PC-3 (cell line): ENCODE measurements at regions not wholly inside any gene's neighbourhood (a gene's known extent, or its start where the extent isn't known, plus 50 kb on each side); places are given as distances from the start of the nearest gene placed in this dataset.
A peak's percentile ranks its signal among the peaks of the same experiment; 100 is the strongest.

ENCODE experiments used
- ATAC-seq: fragments of 200-7000 bp; cut with Tn5 transposase; 2 replicates; pipeline ENCODE4 v1.9.1; 2020; ENCODE audit warnings: mild to moderate bottlenecking, moderate library complexity
- BruUV-seq: library from RNA; stranded (reverse); fragments of 400-500 nt; replicated peaks from 2 replicates; lab custom pipeline; 2021; lab: Mats Ljungman, UMichigan
- CTCF ChIA-PET: fragments of 300-600 bp; sonication (Branson Sonifier 250); formaldehyde crosslinking; loops from one replicate; lab custom pipeline; 2022; ENCODE audit warnings: antibody characterized with exemption; lab: Charles Lee
- POLR2A ChIA-PET: fragments of 300-600 bp; sonication (Branson Sonifier 250); formaldehyde crosslinking; loops from one replicate; lab custom pipeline; 2022; ENCODE audit warnings: antibody characterized with exemption; ENCODE audit not compliant: unreplicated experiment; lab: Charles Lee
- DNase-seq: peaks from one replicate; pipeline ENCODE4 v3.0.0-alpha.2; 2015
- H2AFZ ChIP-seq: fragments of 300-600 bp; sonication (generic); 2 replicates; pipeline ENCODE4 v1.6.0; 2016; ENCODE audit warnings: antibody characterized with exemption, low read length
- H3F3A ChIP-seq: fragments of 300-600 bp; sonication (generic); one replicate; pipeline ENCODE4 v1.6.0; 2017; ENCODE audit warnings: antibody characterized with exemption, low read length, control low read depth, mild to moderate bottlenecking; ENCODE audit not compliant: unreplicated experiment
- H3K27ac ChIP-seq: fragments of 300-600 bp; sonication (generic); 2 replicates; pipeline ENCODE4 v1.5.1; 2016; ENCODE audit warnings: mild to moderate bottlenecking, low read length
- H3K27me3 ChIP-seq: fragments of 300-600 bp; sonication (generic); 2 replicates; pipeline ENCODE4 v1.6.1; 2016; ENCODE audit warnings: low read length, mixed read lengths
- H3K36me3 ChIP-seq: fragments of 300-600 bp; sonication (generic); 2 replicates; pipeline ENCODE4 v1.6.1; 2016; ENCODE audit warnings: low read depth, mixed run types, low read length, mixed read lengths
- H3K4me1 ChIP-seq: fragments of 300-600 bp; sonication (generic); 2 replicates; pipeline ENCODE4 v1.5.1; 2016; ENCODE audit warnings: low read length; ENCODE audit not compliant: insufficient read depth
- H3K4me2 ChIP-seq: fragments of 300-600 bp; sonication (generic); 2 replicates; pipeline ENCODE4 v1.6.0; 2016; ENCODE audit warnings: low read length
- H3K4me3 ChIP-seq: fragments of 300-600 bp; sonication (generic); 2 replicates; pipeline ENCODE4 v1.5.1; 2016; ENCODE audit warnings: mild to moderate bottlenecking, low read length, mixed read lengths
- H3K79me2 ChIP-seq: fragments of 300-600 bp; sonication (generic); 2 replicates; pipeline ENCODE4 v1.6.1; 2017; ENCODE audit warnings: low read length, mixed read lengths
- H3K9ac ChIP-seq: fragments of 300-600 bp; sonication (generic); 2 replicates; pipeline ENCODE4 v1.6.0; 2016; ENCODE audit warnings: mild to moderate bottlenecking, low read length
- H3K9me2 ChIP-seq: fragments of 300-600 bp; sonication (generic); replicated peaks from 2 replicates; pipeline ENCODE4 v1.6.1; 2016; ENCODE audit warnings: mixed run types, low read length, mixed read lengths
- H3K9me3 ChIP-seq: fragments of 300-600 bp; sonication (generic); 2 replicates; pipeline ENCODE4 v1.6.1; 2016; ENCODE audit warnings: low read length, mixed read lengths
- H4K20me1 ChIP-seq: fragments of 300-600 bp; sonication (generic); 2 replicates; pipeline ENCODE4 v1.6.1; 2016; ENCODE audit warnings: low read length, mixed read lengths
- CTCF ChIP-seq: fragments of 300-600 bp; sonication (generic); conservative IDR thresholded peaks from 2 replicates; pipeline ENCODE4 v1.5.1; 2017; ENCODE audit warnings: antibody characterized with exemption, low read depth, mild to moderate bottlenecking, low read length
- EZH2 ChIP-seq: fragments of 300-600 bp; sonication (generic); IDR thresholded peaks from one replicate; pipeline ENCODE4 v1.6.1; 2017; ENCODE audit warnings: antibody characterized with exemption, mild to moderate bottlenecking, low read length; ENCODE audit not compliant: unreplicated experiment
- EZH2phosphoT487 ChIP-seq: fragments of 300-600 bp; sonication (generic); IDR thresholded peaks from 2 replicates; pipeline ENCODE4 v1.6.1; 2018; ENCODE audit warnings: mild to moderate bottlenecking, antibody characterized with exemption, low read length, borderline replicate concordance
- intact Hi-C: fragments of 100-400 bp; cut with micrococcal nuclease; formaldehyde crosslinking; loops from 2 replicates; pipeline ENCODE4 v1.9.0; 2023

- Histone ChIP-seq H2AFZ (no peak overlapping the region), H3K27ac (no peak overlapping the region), H3K9ac (no peak overlapping the region), H3K4me2 (no peak overlapping the region), H4K20me1 (no peaks in the 10 kb centered on the region), H3K36me3 (no peaks in the 10 kb centered on the region), H3K9me2 (no peaks in the 10 kb centered on the region), H3K79me2 (no peaks in the 10 kb centered on the region), H3K4me3 (no peak overlapping the region), H3K4me1 (no peaks in the 10 kb centered on the region), H3K27me3 (no peaks in the 10 kb centered on the region), H3F3A (no peaks in the 10 kb centered on the region), H3K9me3 (no peaks in the 10 kb centered on the region)
- BruUV-seq: no TSS peak
- POLR2A ChIA-PET: no interaction called here
- TF ChIP-seq CTCF (no peak), EZH2 (no peak), EZH2phosphoT487 (no peak)
- ATAC-seq (no peak), DNase-seq (no peak)
- CTCF ChIA-PET: no interaction called here
- intact Hi-C loops: no loop called here
Observed at GRCh38 chr1:189646066-189646465, 831.6 kb downstream of the BRINP3 start.

GRCh38 chr1:189654906-189655305 lies 822.8 kb downstream of the BRINP3 start:
- Histone ChIP-seq H3K27me3 (no peaks in the 10 kb centered on the region), H3K36me3 (no peaks in the 10 kb centered on the region), H3K9me3 (no peaks in the 10 kb centered on the region), H3F3A (no peaks in the 10 kb centered on the region), H3K79me2 (no peaks in the 10 kb centered on the region), H3K4me1 (peaks cover 29% of the 10 kb centered on the region), H3K27ac (no peak overlapping the region), H3K4me3 (no peak overlapping the region), H3K9ac (no peak overlapping the region), H2AFZ (no peak overlapping the region), H3K4me2 (no peak overlapping the region), H4K20me1 (no peaks in the 10 kb centered on the region), H3K9me2 (no peaks in the 10 kb centered on the region)
- ATAC-seq (no peak), DNase-seq (peak; percentile 38)
- CTCF ChIA-PET: no interaction called here
- BruUV-seq: no TSS peak
- intact Hi-C loops: no loop called here
- no peak for TF ChIP-seq CTCF
- TF ChIP-seq EZH2: no peak
- no peak for TF ChIP-seq EZH2phosphoT487
- POLR2A ChIA-PET: no interaction called here

GRCh38 chr1:189656628-189657530 lies 820.8 kb downstream of the BRINP3 start:
- DNase-seq: peak; percentile 1
- Histone ChIP-seq H3K27ac (peak overlapping the region; percentile 31; the same call in 1 of the 2 replicates), H3K4me1 (peaks cover 30% of the 10 kb centered on the region), H4K20me1 (no peaks in the 10 kb centered on the region), H3K4me2 (no peak overlapping the region), H3K9me3 (no peaks in the 10 kb centered on the region), H3F3A (no peaks in the 10 kb centered on the region), H3K4me3 (no peak overlapping the region), H2AFZ (0 out of 2 replicates have a peak overlapping the region, but pooled peaks have one; percentile 6), H3K9me2 (no peaks in the 10 kb centered on the region), H3K27me3 (no peaks in the 10 kb centered on the region), H3K9ac (no peak overlapping the region), H3K79me2 (no peaks in the 10 kb centered on the region), H3K36me3 (no peaks in the 10 kb centered on the region)
- ATAC-seq: no peak
- ChIA-PET CTCF (no interaction called here), POLR2A (no interaction called here)
- no TSS peak for BruUV-seq
- no peak for TF ChIP-seq CTCF
- intact Hi-C loops: no loop called here
